ENCODE measurements at regions not wholly inside any gene's neighbourhood (a gene's known extent, or its start where the extent isn't known, plus 50 kb on each side); places are given as distances from the start of the nearest gene placed in this dataset.

DNA sequence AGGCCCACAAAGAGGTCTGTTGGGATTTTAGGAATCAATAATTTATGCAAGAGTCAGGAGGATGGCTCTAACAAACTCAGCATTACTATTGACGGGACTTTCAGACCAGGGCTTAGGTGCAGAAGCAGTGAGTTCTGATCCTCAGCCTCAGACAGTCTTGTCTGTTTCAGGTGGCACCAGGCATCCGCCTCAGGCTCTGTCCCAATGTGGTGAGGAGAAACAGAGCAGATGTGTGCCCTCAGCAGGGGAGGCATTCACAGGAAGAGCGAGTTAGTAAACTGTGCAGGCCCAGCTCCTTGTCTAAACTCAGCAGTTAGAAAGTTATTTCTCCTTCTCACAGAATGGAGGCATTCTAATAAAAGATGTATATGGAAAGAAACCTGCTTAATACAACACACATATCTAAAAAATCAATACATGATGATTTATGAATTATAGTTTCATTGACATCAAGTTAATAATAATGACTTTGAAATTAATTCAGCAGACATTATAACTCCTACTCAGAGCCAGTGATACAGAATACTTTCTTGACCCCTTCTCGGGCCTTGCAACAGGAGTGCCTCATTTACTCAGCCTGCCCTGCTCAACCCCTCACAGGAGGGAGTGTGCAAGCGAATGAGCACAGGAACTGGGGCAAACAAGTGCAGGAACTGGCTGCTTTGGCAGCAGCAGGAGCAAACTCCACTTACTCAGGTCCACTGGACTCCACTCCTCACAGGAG, 202.8 kb upstream of the SMIM31 start:
- Mint-ChIP-seq H3K4me3 (no peak overlapping the region), H3K27ac (no peak overlapping the region), H3K9me3 (peaks cover 26% of the 10 kb centered on the region), H3K27me3 (ENCODE audit: insufficient read depth) (no peaks in the 10 kb centered on the region), H3K4me1 (ENCODE audit: low read depth) (no peaks in the 10 kb centered on the region), H3K36me3 (ENCODE audit: low read depth) (no peaks in the 10 kb centered on the region)
- DNase-seq, result no peak
- TF ChIP-seq, protein P1, sequence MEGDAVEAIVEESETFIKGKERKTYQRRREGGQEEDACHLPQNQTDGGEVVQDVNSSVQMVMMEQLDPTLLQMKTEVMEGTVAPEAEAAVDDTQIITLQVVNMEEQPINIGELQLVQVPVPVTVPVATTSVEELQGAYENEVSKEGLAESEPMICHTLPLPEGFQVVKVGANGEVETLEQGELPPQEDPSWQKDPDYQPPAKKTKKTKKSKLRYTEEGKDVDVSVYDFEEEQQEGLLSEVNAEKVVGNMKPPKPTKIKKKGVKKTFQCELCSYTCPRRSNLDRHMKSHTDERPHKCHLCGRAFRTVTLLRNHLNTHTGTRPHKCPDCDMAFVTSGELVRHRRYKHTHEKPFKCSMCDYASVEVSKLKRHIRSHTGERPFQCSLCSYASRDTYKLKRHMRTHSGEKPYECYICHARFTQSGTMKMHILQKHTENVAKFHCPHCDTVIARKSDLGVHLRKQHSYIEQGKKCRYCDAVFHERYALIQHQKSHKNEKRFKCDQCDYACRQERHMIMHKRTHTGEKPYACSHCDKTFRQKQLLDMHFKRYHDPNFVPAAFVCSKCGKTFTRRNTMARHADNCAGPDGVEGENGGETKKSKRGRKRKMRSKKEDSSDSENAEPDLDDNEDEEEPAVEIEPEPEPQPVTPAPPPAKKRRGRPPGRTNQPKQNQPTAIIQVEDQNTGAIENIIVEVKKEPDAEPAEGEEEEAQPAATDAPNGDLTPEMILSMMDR (IDR thresholded peaks at IDR 0.05), result no peak

DNA sequence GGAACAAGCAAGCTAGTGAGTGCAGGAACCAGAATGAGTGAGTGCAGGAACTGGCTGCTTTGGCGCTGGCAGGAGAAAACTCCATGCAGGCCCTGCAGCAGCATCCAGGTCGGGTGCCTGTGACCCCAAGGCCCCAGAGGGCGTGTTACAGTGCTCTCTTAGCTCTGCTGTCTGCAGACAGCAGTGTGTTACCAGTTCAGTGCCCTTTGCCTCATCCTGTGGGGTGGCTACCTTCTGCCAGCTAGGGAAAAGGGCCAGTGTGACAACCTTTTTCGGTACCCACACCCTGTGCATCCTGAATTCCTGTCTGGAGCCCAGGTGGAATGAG, 202.3 kb upstream of the SMIM31 start:
- Mint-ChIP-seq H3K4me3 (no peak overlapping the region), H3K27me3 (ENCODE audit: insufficient read depth) (no peaks in the 10 kb centered on the region), H3K27ac (no peak overlapping the region)

DNA sequence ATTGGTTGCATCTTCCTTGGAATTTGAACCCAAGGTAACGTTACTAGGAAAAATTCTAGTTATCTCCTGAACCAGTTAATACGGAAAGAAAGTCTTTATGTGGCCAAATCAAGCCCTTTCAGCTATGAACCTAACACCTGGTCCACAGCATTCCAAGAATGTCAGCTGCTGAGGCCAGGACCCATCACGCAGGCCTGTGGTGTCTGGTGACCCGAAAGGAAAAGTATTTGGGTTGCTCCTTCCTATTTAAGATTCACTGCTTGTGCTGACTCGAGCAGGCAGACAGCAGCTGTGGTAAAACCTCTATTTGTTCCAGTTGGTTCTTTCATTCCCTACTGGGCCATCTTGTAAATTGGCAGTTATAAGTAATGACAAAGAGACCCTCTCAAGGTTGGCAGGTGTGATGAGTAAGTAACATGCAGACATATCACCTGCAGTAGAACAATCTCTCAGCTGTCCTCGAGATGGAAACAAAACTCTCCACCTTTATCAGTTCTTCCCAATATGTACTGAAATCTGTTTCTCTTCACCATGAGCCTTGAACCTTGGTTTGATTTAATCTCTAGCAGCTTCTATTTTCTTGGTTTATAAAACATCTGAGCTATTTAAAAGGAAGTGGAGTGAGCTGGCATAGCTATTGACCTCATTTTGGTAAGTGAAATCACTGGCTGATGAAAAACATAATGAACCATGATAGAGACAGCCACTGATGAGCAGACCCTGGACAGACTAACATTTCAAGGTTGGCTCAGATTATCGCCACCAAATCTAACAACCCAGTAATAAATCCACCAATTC, 182.1 kb upstream of the SMIM31 start:
- peaks cover 36% of the 10 kb centered on the region for H3K9me3 Mint-ChIP-seq
- no peaks in the 10 kb centered on the region for H3K4me1 Mint-ChIP-seq (ENCODE audit: low read depth)
- H3K4me3 Mint-ChIP-seq, result no peak overlapping the region
- TF ChIP-seq, protein P1 (IDR thresholded peaks at IDR 0.05), result no peak
- H3K27ac Mint-ChIP-seq, result no peak overlapping the region
- H3K27me3 Mint-ChIP-seq (ENCODE audit: insufficient read depth), result no peaks in the 10 kb centered on the region
- no peak for DNase-seq
- 0 out of 2 replicates have a peak, but pooled peaks cover 4% of the 10 kb centered on the region for H3K36me3 Mint-ChIP-seq (ENCODE audit: low read depth)

More for the DNA sequence above, 202.3 kb upstream of the SMIM31 start:
- H3K9me3 Mint-ChIP-seq, result peaks cover 22% of the 10 kb centered on the region
- no peaks in the 10 kb centered on the region for H3K36me3 Mint-ChIP-seq (ENCODE audit: low read depth)
- DNase-seq, result no peak
- H3K4me1 Mint-ChIP-seq (ENCODE audit: low read depth), result no peaks in the 10 kb centered on the region
- TF ChIP-seq, protein P1 (IDR thresholded peaks at IDR 0.05), result no peak

DNA sequence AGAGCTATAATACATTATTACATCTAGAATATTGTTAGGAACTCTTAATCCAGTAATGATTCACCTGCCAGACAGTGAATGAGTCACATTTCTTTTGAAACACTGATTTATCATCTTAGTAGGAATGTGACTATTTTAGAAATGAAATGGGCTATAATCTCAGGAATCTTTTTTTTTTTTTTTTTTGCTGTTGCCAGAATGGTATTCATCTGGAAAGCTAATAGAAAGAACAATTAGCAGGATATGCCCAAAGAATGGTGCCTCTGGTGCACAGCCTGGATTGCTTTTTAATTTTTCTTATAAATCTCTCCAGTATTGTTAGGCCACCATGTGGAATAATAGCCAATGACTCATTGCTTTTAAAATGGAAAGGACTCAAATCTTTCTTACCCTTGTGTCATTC, 181.1 kb upstream of the SMIM31 start:
- TF ChIP-seq, protein P1 (IDR thresholded peaks at IDR 0.05), result no peak

DNA sequence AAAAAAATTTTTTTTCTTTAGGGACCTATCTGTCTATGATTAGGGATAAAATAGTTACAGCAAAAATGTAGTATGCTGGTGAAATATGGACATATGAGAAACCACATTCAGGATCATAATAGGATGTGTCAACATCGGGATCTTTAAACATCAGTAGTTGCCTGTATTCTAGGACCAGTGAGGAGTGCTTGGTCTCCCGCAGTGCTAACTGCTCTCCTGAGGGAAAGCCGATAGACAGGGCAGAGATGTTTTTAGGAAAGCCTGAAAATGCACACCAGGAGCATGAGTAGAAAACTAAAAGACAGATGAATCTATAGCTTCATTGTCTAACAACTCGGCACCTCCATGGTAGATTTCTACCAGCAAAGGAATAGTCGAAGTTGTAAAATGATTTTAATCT, 178.1 kb upstream of the SMIM31 start:
- H3K36me3 Mint-ChIP-seq (ENCODE audit: low read depth), result no peaks in the 10 kb centered on the region
- H3K4me1 Mint-ChIP-seq (ENCODE audit: low read depth), result no peaks in the 10 kb centered on the region
- H3K4me3 Mint-ChIP-seq, result no peak overlapping the region
- DNase-seq, result no peak
- TF ChIP-seq, protein P1 (IDR thresholded peaks at IDR 0.05), result no peak
- peaks cover 47% of the 10 kb centered on the region for H3K9me3 Mint-ChIP-seq
- no peak overlapping the region for H3K27ac Mint-ChIP-seq
- no peaks in the 10 kb centered on the region; the same call in 1 of the 2 replicates for H3K27me3 Mint-ChIP-seq (ENCODE audit: insufficient read depth)

More for the DNA sequence above, 181.1 kb upstream of the SMIM31 start:
- Mint-ChIP-seq H3K4me3 (no peak overlapping the region), H3K9me3 (peaks cover 27% of the 10 kb centered on the region), H3K27me3 (ENCODE audit: insufficient read depth) (no peaks in the 10 kb centered on the region), H3K36me3 (ENCODE audit: low read depth) (0 out of 2 replicates have a peak, but pooled peaks cover 4% of the 10 kb centered on the region), H3K4me1 (ENCODE audit: low read depth) (no peaks in the 10 kb centered on the region), H3K27ac (no peak overlapping the region)
- no peak for DNase-seq
